ENCODE measurements at regions not wholly inside any gene's neighbourhood (a gene's known extent, or its start where the extent isn't known, plus 50 kb on each side); places are given as distances from the start of the nearest gene placed in this dataset.

- Histone ChIP-seq H3K4me1 (no peaks in the 10 kb centered on the region), H3K36me3 (no peaks in the 10 kb centered on the region), H3K4me3 (no peak overlapping the region), H3K27me3 (no peaks in the 10 kb centered on the region), H3K9me3 (replicated peaks) (no peaks in the 10 kb centered on the region), H3K27ac (no peak overlapping the region)
- no peak for DNase-seq
These were observed 92.5 kb downstream of the AREG start for GRCh38 chr4:74537459-74537858.

- Histone ChIP-seq H3K27me3 (no peaks in the 10 kb centered on the region), H3K36me3 (no peaks in the 10 kb centered on the region)
- DNase-seq, result no peak
These were observed 94.3 kb downstream of the AREG start for GRCh38 chr4:74539044-74539790.

GRCh38 chr4:74540193-74540592 lies 95.3 kb downstream of the AREG start:
- no peak for DNase-seq
- H3K27ac ChIP-seq, result no peak overlapping the region
- H3K4me1 ChIP-seq, result no peaks in the 10 kb centered on the region
- H3K9me3 ChIP-seq (replicated peaks), result no peaks in the 10 kb centered on the region
- no peaks in the 10 kb centered on the region for H3K36me3 ChIP-seq
- no peak overlapping the region for H3K4me3 ChIP-seq
- no peaks in the 10 kb centered on the region for H3K27me3 ChIP-seq

More at GRCh38 chr4:74539044-74539790, 94.3 kb downstream of the AREG start:
- Histone ChIP-seq H3K27ac (no peak overlapping the region), H3K4me1 (no peaks in the 10 kb centered on the region), H3K4me3 (no peak overlapping the region), H3K9me3 (replicated peaks) (no peaks in the 10 kb centered on the region)

GRCh38 chr4:74541667-74542066 lies 96.7 kb downstream of the AREG start:
- no peak for DNase-seq
- H3K36me3 ChIP-seq, result no peaks in the 10 kb centered on the region
- H3K27ac ChIP-seq, result no peak overlapping the region
- H3K4me1 ChIP-seq, result no peaks in the 10 kb centered on the region
- no peaks in the 10 kb centered on the region for H3K27me3 ChIP-seq
- no peak overlapping the region for H3K4me3 ChIP-seq
- H3K9me3 ChIP-seq (replicated peaks), result no peaks in the 10 kb centered on the region

GRCh38 chr4:74543231-74543781 lies 98.4 kb downstream of the AREG start:
- Histone ChIP-seq H3K36me3 (no peaks in the 10 kb centered on the region), H3K27me3 (no peaks in the 10 kb centered on the region), H3K4me1 (no peaks in the 10 kb centered on the region), H3K4me3 (no peak overlapping the region), H3K9me3 (replicated peaks) (0 out of 2 replicates have a peak, but pooled peaks cover 2% of the 10 kb centered on the region), H3K27ac (no peak overlapping the region)
- DNase-seq, result no peak

- Histone ChIP-seq H3K9me3 (replicated peaks) (0 out of 2 replicates have a peak, but pooled peaks cover 2% of the 10 kb centered on the region), H3K27ac (no peak overlapping the region), H3K27me3 (no peaks in the 10 kb centered on the region), H3K4me3 (no peak overlapping the region), H3K36me3 (no peaks in the 10 kb centered on the region), H3K4me1 (no peaks in the 10 kb centered on the region)
- DNase-seq, result no peak
These were observed 99.0 kb downstream of the AREG start for GRCh38 chr4:74543983-74544382.

GRCh38 chr4:74544655-74545361 lies 99.9 kb downstream of the AREG start:
- H3K9me3 ChIP-seq (replicated peaks), result 0 out of 2 replicates have a peak, but pooled peaks cover 2% of the 10 kb centered on the region
- H3K4me3 ChIP-seq, result no peak overlapping the region
- DNase-seq, result no peak
- H3K27ac ChIP-seq, result no peak overlapping the region
- H3K4me1 ChIP-seq, result no peaks in the 10 kb centered on the region
- H3K27me3 ChIP-seq, result no peaks in the 10 kb centered on the region
- no peaks in the 10 kb centered on the region for H3K36me3 ChIP-seq

- Histone ChIP-seq H3K27ac (no peak overlapping the region), H3K4me3 (no peak overlapping the region)
These were observed 100.5 kb downstream of the AREG start for GRCh38 chr4:74545448-74545847.

GRCh38 chr4:74546057-74546456 lies 101.1 kb downstream of the AREG start:
- DNase-seq, result no peak
- Histone ChIP-seq H3K4me3 (no peak overlapping the region), H3K9me3 (replicated peaks) (peaks cover 2% of the 10 kb centered on the region; the same call in 1 of the 2 replicates), H3K4me1 (no peaks in the 10 kb centered on the region), H3K27me3 (no peaks in the 10 kb centered on the region), H3K36me3 (no peaks in the 10 kb centered on the region), H3K27ac (no peak overlapping the region)

More at GRCh38 chr4:74545448-74545847, 100.5 kb downstream of the AREG start:
- H3K27me3 ChIP-seq, result no peaks in the 10 kb centered on the region
- H3K4me1 ChIP-seq, result no peaks in the 10 kb centered on the region
- H3K36me3 ChIP-seq, result no peaks in the 10 kb centered on the region
- H3K9me3 ChIP-seq (replicated peaks), result peaks cover 2% of the 10 kb centered on the region; the same call in 1 of the 2 replicates
- no peak for DNase-seq

- Histone ChIP-seq H3K4me3 (no peak overlapping the region), H3K36me3 (no peaks in the 10 kb centered on the region), H3K27ac (no peak overlapping the region), H3K27me3 (no peaks in the 10 kb centered on the region), H3K4me1 (no peaks in the 10 kb centered on the region), H3K9me3 (replicated peaks) (peaks cover 2% of the 10 kb centered on the region; the same call in 1 of the 2 replicates)
- no peak for DNase-seq
These were observed 102.1 kb downstream of the AREG start for GRCh38 chr4:74547042-74547441.

- DNase-seq, result no peak
These were observed 103.6 kb downstream of the AREG start for GRCh38 chr4:74548561-74548960.

GRCh38 chr4:74549936-74550335 lies 105.0 kb downstream of the AREG start:
- no peak overlapping the region for H3K4me3 ChIP-seq

More at GRCh38 chr4:74548561-74548960, 103.6 kb downstream of the AREG start:
- H3K4me3 ChIP-seq, result no peak overlapping the region
- no peaks in the 10 kb centered on the region for H3K4me1 ChIP-seq
- peaks cover 2% of the 10 kb centered on the region; the same call in 1 of the 2 replicates for H3K9me3 ChIP-seq (replicated peaks)
- H3K27me3 ChIP-seq, result no peaks in the 10 kb centered on the region
- H3K27ac ChIP-seq, result no peak overlapping the region
- no peaks in the 10 kb centered on the region for H3K36me3 ChIP-seq

GRCh38 chr4:74555231-74555630 lies 110.3 kb downstream of the AREG start:
- no peak overlapping the region for H3K4me3 ChIP-seq
- no peaks in the 10 kb centered on the region for H3K4me1 ChIP-seq
- H3K27ac ChIP-seq, result no peak overlapping the region
- H3K9me3 ChIP-seq (replicated peaks), result no peaks in the 10 kb centered on the region; the same call in 1 of the 2 replicates
- DNase-seq, result no peak
- H3K36me3 ChIP-seq, result no peaks in the 10 kb centered on the region
- no peaks in the 10 kb centered on the region for H3K27me3 ChIP-seq

More at GRCh38 chr4:74549936-74550335, 105.0 kb downstream of the AREG start:
- no peak for DNase-seq
- Histone ChIP-seq H3K27me3 (no peaks in the 10 kb centered on the region), H3K4me1 (no peaks in the 10 kb centered on the region), H3K27ac (no peak overlapping the region), H3K9me3 (replicated peaks) (peaks cover 2% of the 10 kb centered on the region; the same call in 1 of the 2 replicates), H3K36me3 (no peaks in the 10 kb centered on the region)

- no peaks in the 10 kb centered on the region for H3K27me3 ChIP-seq
- H3K27ac ChIP-seq, result no peak overlapping the region
- no peaks in the 10 kb centered on the region for H3K36me3 ChIP-seq
- no peak for DNase-seq
- H3K9me3 ChIP-seq (replicated peaks), result no peaks in the 10 kb centered on the region
- no peak overlapping the region for H3K4me3 ChIP-seq
- H3K4me1 ChIP-seq, result no peaks in the 10 kb centered on the region
These were observed 110.9 kb downstream of the AREG start for GRCh38 chr4:74555843-74556242.

GRCh38 chr4:74559853-74560252 lies 114.9 kb downstream of the AREG start:
- no peaks in the 10 kb centered on the region for H3K4me1 ChIP-seq
- H3K27ac ChIP-seq, result no peak overlapping the region
- H3K9me3 ChIP-seq (replicated peaks), result no peaks in the 10 kb centered on the region
- H3K36me3 ChIP-seq, result no peaks in the 10 kb centered on the region
- no peak for DNase-seq
- no peak overlapping the region for H3K4me3 ChIP-seq
- no peaks in the 10 kb centered on the region for H3K27me3 ChIP-seq
